PC-3 (cell line): ENCODE measurements at regions not wholly inside any gene's neighbourhood (a gene's known extent, or its start where the extent isn't known, plus 50 kb on each side); places are given as distances from the start of the nearest gene placed in this dataset.

Source experiments
- CTCF ChIP-seq: fragments of 300-600 bp; sonication (generic); conservative IDR thresholded peaks from 2 replicates; pipeline ENCODE4 v1.5.1; 2017; ENCODE audit warnings: antibody characterized with exemption, low read depth, mild to moderate bottlenecking, low read length
- EZH2 ChIP-seq: fragments of 300-600 bp; sonication (generic); IDR thresholded peaks from one replicate; pipeline ENCODE4 v1.6.1; 2017; ENCODE audit warnings: antibody characterized with exemption, mild to moderate bottlenecking, low read length; ENCODE audit not compliant: unreplicated experiment
- EZH2phosphoT487 ChIP-seq: fragments of 300-600 bp; sonication (generic); IDR thresholded peaks from 2 replicates; pipeline ENCODE4 v1.6.1; 2018; ENCODE audit warnings: mild to moderate bottlenecking, antibody characterized with exemption, low read length, borderline replicate concordance

DNA sequence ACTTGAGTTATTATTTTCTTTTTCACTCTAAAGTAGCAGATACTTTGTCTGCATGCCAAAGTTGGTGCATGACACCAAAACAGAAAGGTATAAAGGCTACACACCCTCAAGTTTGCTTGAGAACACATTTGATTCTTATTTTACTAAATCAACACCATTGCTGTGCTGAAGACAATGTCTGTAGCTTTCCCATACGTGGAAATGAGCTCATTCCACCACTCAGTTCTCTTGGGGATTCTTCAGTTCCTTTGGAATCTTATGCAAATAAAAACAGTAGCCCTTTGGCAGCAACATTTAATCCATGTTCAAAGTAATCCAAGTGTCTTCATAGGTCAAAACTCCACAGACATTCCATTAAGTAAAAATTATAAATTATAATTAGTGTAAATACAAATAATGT, 264.9 kb downstream of the TLE1 start:
- TF ChIP-seq EZH2phosphoT487 (no peak), EZH2 (no peak), CTCF (no peak)
